ENCODE measurements at regions not wholly inside any gene's neighbourhood (a gene's known extent, or its start where the extent isn't known, plus 50 kb on each side); places are given as distances from the start of the nearest gene placed in this dataset.

DNA sequence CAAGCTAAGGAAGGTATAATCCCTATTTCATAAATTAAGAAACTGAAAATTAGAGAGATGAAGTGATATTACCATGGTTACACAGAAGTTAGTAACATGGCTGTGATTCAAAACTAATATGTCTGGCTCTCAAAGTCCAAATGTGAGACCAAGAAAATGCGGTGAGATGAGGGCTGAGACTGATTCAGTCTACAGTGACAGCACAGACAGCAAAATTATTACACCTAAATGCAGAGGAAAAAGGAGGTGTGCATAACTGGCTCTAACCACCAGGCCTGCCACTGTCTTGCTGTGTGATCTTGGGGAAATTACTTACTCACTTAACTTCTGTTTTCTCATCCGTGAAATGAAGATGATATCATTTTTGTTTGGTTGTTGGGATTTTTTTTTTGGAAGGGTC lies 270.0 kb upstream of the SOX9 start:
- Histone ChIP-seq H2AFZ (ENCODE audit: low read depth, low read length) (no peak overlapping the region), H3K4me1 (ENCODE audit: control insufficient read depth, extremely low read depth, insufficient read depth, low read length) (no peaks in the 10 kb centered on the region), H4K20me1 (replicated peaks; ENCODE audit: control insufficient read depth, extremely low read depth, insufficient read depth, low read length) (no peaks in the 10 kb centered on the region), H3K27ac (ENCODE audit: insufficient read depth, low read depth, low read length) (no peak overlapping the region), H3K36me3 (ENCODE audit: control insufficient read depth in 2 of 2, extremely low read depth in 1 of 2, insufficient read depth in 2 of 2, low read length in 2 of 2) (no peaks in the 10 kb centered on the region), H3K4me2 (ENCODE audit: insufficient read depth, low read length) (no peak overlapping the region), H3K9me3 (replicated peaks; ENCODE audit: control insufficient read depth, insufficient read depth, low read length) (peaks cover 5% of the 10 kb centered on the region), H3K9ac (replicated peaks; ENCODE audit: extremely low read depth, insufficient read depth, low read length) (no peak overlapping the region), H3K79me2 (ENCODE audit: control insufficient read depth, insufficient read depth, low read length) (no peaks in the 10 kb centered on the region), H3K4me3 (replicated peaks in 1 of 3; ENCODE audit: insufficient read depth in 1 of 3, low read depth in 1 of 3, low read length in 3 of 3) (no peak overlapping the region), H3K9me1 (replicated peaks; ENCODE audit: control insufficient read depth, extremely low read depth, insufficient read depth, low read length) (no peaks in the 10 kb centered on the region), H3K27me3 (ENCODE audit: control insufficient read depth in 2 of 2, insufficient read depth in 2 of 2, low read length in 2 of 2) (no peaks in the 10 kb centered on the region)
- dilution Hi-C loops (cut with MboI; ENCODE audit: extremely low pct_ligation_motif_present, low sequenced_read_pairs) = no loop called here
- TF ChIP-seq EZH2 (IDR thresholded peaks at IDR 0.05; ENCODE audit: borderline replicate concordance, low read depth, low read length, severe bottlenecking) (no peak), POLR2AphosphoS5 (IDR thresholded peaks at IDR 0.05; ENCODE audit: insufficient read depth, low read depth, low read length) (no peak), POLR2A (IDR thresholded peaks at IDR 0.05; ENCODE audit: low read depth, low read length) (no peak), JUN (IDR thresholded peaks at IDR 0.05; ENCODE audit: borderline replicate concordance, insufficient read depth, insufficient read length, low read depth) (no peak), MYC (IDR thresholded peaks at IDR 0.05; ENCODE audit: low read depth, low read length) (no peak), FOS (IDR thresholded peaks at IDR 0.05; ENCODE audit: borderline replicate concordance, insufficient read depth, low read length) (no peak)
- TF ChIP-seq, protein P1, sequence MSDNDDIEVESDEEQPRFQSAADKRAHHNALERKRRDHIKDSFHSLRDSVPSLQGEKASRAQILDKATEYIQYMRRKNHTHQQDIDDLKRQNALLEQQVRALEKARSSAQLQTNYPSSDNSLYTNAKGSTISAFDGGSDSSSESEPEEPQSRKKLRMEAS (IDR thresholded peaks at IDR 0.05; ENCODE audit: insufficient read depth, insufficient read length) = no peak
- ChIA-PET POLR2A (no interaction called here), CTCF (no interaction called here)
- DNase-seq (ENCODE audit: low read depth, low spot score) (no peak), FAIRE-seq (no peak)
- intact Hi-C loops (cut with micrococcal nuclease) = no loop called here
- BruUV-seq (replicated peaks) = no TSS peak

DNA sequence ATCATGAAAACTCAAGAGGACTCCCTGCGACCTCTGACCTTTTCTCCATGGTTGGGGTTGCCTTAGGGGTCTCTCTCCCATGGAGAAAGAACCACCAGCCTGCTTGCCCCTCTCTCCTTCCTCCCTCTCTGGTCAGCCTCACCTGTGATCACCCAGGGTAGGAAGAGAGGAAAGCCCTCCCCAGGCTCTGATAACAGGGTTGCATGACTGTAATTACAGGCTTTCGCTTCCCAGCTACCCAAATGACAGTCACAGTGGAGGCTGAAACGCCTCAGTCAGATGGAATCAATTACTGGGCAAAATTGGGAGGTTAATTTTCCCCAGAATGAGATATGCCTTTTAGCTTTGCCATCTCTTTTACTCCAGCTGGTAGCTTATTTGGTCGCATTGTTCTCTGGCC lies 265.8 kb upstream of the SOX9 start:
- ChIA-PET CTCF (no interaction called here), POLR2A (no interaction called here)
- DNase-seq (ENCODE audit: low read depth, low spot score) (no peak), FAIRE-seq (no peak)
- Histone ChIP-seq H2AFZ (ENCODE audit: low read depth, low read length) (no peak overlapping the region), H3K79me2 (ENCODE audit: control insufficient read depth, insufficient read depth, low read length) (no peaks in the 10 kb centered on the region), H3K36me3 (ENCODE audit: control insufficient read depth in 2 of 2, extremely low read depth in 1 of 2, insufficient read depth in 2 of 2, low read length in 2 of 2) (no peaks in the 10 kb centered on the region), H3K9me1 (replicated peaks; ENCODE audit: control insufficient read depth, extremely low read depth, insufficient read depth, low read length) (no peaks in the 10 kb centered on the region), H3K4me2 (ENCODE audit: insufficient read depth, low read length) (no peak overlapping the region), H4K20me1 (replicated peaks; ENCODE audit: control insufficient read depth, extremely low read depth, insufficient read depth, low read length) (no peaks in the 10 kb centered on the region), H3K4me1 (ENCODE audit: control insufficient read depth, extremely low read depth, insufficient read depth, low read length) (no peaks in the 10 kb centered on the region), H3K9ac (replicated peaks; ENCODE audit: extremely low read depth, insufficient read depth, low read length) (no peak overlapping the region), H3K4me3 (replicated peaks in 1 of 3; ENCODE audit: insufficient read depth in 1 of 3, low read depth in 1 of 3, low read length in 3 of 3) (no peak overlapping the region), H3K9me3 (replicated peaks; ENCODE audit: control insufficient read depth, insufficient read depth, low read length) (peaks cover 5% of the 10 kb centered on the region), H3K27me3 (ENCODE audit: control insufficient read depth in 2 of 2, insufficient read depth in 2 of 2, low read length in 2 of 2) (no peaks in the 10 kb centered on the region), H3K27ac (ENCODE audit: insufficient read depth, low read depth, low read length) (no peak overlapping the region)
- no peak for TF ChIP-seq FOS (IDR thresholded peaks at IDR 0.05; ENCODE audit: borderline replicate concordance, insufficient read depth, low read length)
- no peak for TF ChIP-seq POLR2A (IDR thresholded peaks at IDR 0.05; ENCODE audit: low read depth, low read length)
- TF ChIP-seq, protein P2, sequence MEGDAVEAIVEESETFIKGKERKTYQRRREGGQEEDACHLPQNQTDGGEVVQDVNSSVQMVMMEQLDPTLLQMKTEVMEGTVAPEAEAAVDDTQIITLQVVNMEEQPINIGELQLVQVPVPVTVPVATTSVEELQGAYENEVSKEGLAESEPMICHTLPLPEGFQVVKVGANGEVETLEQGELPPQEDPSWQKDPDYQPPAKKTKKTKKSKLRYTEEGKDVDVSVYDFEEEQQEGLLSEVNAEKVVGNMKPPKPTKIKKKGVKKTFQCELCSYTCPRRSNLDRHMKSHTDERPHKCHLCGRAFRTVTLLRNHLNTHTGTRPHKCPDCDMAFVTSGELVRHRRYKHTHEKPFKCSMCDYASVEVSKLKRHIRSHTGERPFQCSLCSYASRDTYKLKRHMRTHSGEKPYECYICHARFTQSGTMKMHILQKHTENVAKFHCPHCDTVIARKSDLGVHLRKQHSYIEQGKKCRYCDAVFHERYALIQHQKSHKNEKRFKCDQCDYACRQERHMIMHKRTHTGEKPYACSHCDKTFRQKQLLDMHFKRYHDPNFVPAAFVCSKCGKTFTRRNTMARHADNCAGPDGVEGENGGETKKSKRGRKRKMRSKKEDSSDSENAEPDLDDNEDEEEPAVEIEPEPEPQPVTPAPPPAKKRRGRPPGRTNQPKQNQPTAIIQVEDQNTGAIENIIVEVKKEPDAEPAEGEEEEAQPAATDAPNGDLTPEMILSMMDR (IDR thresholded peaks at IDR 0.05; ENCODE audit: extremely low read depth in 1 of 2, insufficient read depth in 1 of 2, low read depth in 1 of 2, low read length in 2 of 2) = no peak
- intact Hi-C loops (cut with micrococcal nuclease) (no loop called here), dilution Hi-C loops (cut with MboI; ENCODE audit: extremely low pct_ligation_motif_present, low sequenced_read_pairs) (no loop called here)
- no TSS peak for BruUV-seq (replicated peaks)

Data from endothelial cell of umbilical vein (primary cell).